Activated CD4-positive, alpha-beta T cell treated with anti-CD3 and anti-CD28 coated beads for 36 hours (primary cell): ENCODE measurements at regions not wholly inside any gene's neighbourhood (a gene's known extent, or its start where the extent isn't known, plus 50 kb on each side); places are given as distances from the start of the nearest gene placed in this dataset.
"Not testable (repeated sequence)": the region's sequence is repeated elsewhere in the genome, so short reads cannot be mapped to it uniquely, and the experiment has no call there.

Experiments
- ATAC-seq: fragments of 200-7000 bp; cut with Tn5 transposase; one replicate; pipeline ENCODE4 v1.10.0; 2021; ENCODE audit warnings: mild to moderate bottlenecking, moderate library complexity
- CTCF ChIA-PET: fragments of 350-600 bp; sonication (Branson Sonifier 250); formaldehyde crosslinking; loops from one replicate; lab custom pipeline; 2021; ENCODE audit warnings: antibody characterized with exemption; lab: Charles Lee
- POLR2A ChIA-PET: fragments of 350-600 bp; sonication (Branson Sonifier 250); formaldehyde crosslinking; loops from one replicate; lab custom pipeline; 2021; ENCODE audit warnings: antibody characterized with exemption, inconsistent platforms; lab: Charles Lee
- DNase-seq: peaks from one replicate; pipeline ENCODE4 v3.0.0-alpha.2; 2020
- H3K27ac Mint-ChIP-seq: one replicate; pipeline ENCODE4 v1.8.0; 2021; ENCODE audit warnings: mixed read lengths
- H3K27me3 Mint-ChIP-seq: one replicate; pipeline ENCODE4 v1.8.0; 2021; ENCODE audit warnings: mixed read lengths
- H3K36me3 Mint-ChIP-seq: one replicate; pipeline ENCODE4 v1.8.0; 2021; ENCODE audit warnings: low read depth, mixed read lengths
- H3K4me1 Mint-ChIP-seq: one replicate; pipeline ENCODE4 v1.8.0; 2021; ENCODE audit warnings: mixed read lengths
- H3K4me3 Mint-ChIP-seq: one replicate; pipeline ENCODE4 v1.8.0; 2021; ENCODE audit warnings: mild to moderate bottlenecking, moderate library complexity, mixed read lengths
- H3K9me3 Mint-ChIP-seq: one replicate; pipeline ENCODE4 v1.8.0; 2021; ENCODE audit warnings: low read depth, mixed read lengths
- intact Hi-C, 2 experiments: fragments of 100-400 bp; cut with DNase I in 1 of 2; cut with micrococcal nuclease in 1 of 2; formaldehyde crosslinking; loops; one replicate each; pipeline versions ENCODE4 v1.14.2 to v1.15.1; 2022 to 2024; cut with DNase I, micrococcal nuclease

- H3K36me3 Mint-ChIP-seq, result no peaks in the 10 kb centered on the region
- H3K9me3 Mint-ChIP-seq, result no peaks in the 10 kb centered on the region
- ATAC-seq (no peak), DNase-seq (no peak)
- H3K4me1 Mint-ChIP-seq, result peaks cover 11% of the 10 kb centered on the region
- CTCF ChIA-PET, result interaction anchor here (0.7 to 1.6 kb wide), 3 partner anchors 13 to 649 kb away, joined by 3 to 6 read pairs (median 3); no protein-coding TSS in a partner anchor
- POLR2A ChIA-PET, result no interaction called here
- intact Hi-C loops, result loop anchor here (1.0 to 10.0 kb wide), 7 partner anchors 518 to 774 kb away; partner anchors contain the start of genes CENPVL3 (in 1 of the 2) and GSPT2 (in 1 of the 2)
- peak overlapping the region; percentile 84 for H3K4me3 Mint-ChIP-seq
- H3K27me3 Mint-ChIP-seq, result peaks cover 6% of the 10 kb centered on the region
- H3K27ac Mint-ChIP-seq, result peak overlapping the region; percentile 96
Observed at GRCh38 chrX:52261125-52261462, 76.4 kb downstream of the MAGED4 start.

GRCh38 chrX:52261463-52262194 lies 76.9 kb downstream of the MAGED4 start:
- Mint-ChIP-seq H3K4me3 (peak overlapping the region; percentile 84), H3K27me3 (peaks cover 4% of the 10 kb centered on the region), H3K9me3 (no peaks in the 10 kb centered on the region), H3K36me3 (no peaks in the 10 kb centered on the region), H3K27ac (peak overlapping the region; percentile 96), H3K4me1 (peaks cover 11% of the 10 kb centered on the region)
- ATAC-seq, result peak; percentile 99
- CTCF ChIA-PET, result interaction anchor here (0.7 to 1.6 kb wide), 3 partner anchors 13 to 649 kb away, joined by 3 to 6 read pairs (median 3); no protein-coding TSS in a partner anchor
- POLR2A ChIA-PET, result no interaction called here
- peak; percentile 91 for DNase-seq
- intact Hi-C loops, result loop anchor here (1.0 to 10.0 kb wide), 7 partner anchors 518 to 774 kb away; partner anchors contain the start of genes CENPVL3 (in 1 of the 2) and GSPT2 (in 1 of the 2)

- Mint-ChIP-seq H3K4me1 (peaks cover 11% of the 10 kb centered on the region), H3K9me3 (no peaks in the 10 kb centered on the region), H3K4me3 (peak overlapping the region; percentile 84), H3K27ac (peak overlapping the region; percentile 92), H3K27me3 (no peaks in the 10 kb centered on the region), H3K36me3 (no peaks in the 10 kb centered on the region)
- intact Hi-C loops, result loop anchor here (5.0 to 10.0 kb wide), 3 partner anchors 620 to 775 kb away; partner anchors contain the start of gene CENPVL3 (in 1 of the 2)
- POLR2A ChIA-PET, result no interaction called here
- ATAC-seq (peak; percentile 38), DNase-seq (no peak)
- CTCF ChIA-PET, result interaction anchor here (1.1 to 1.6 kb wide), 2 partner anchors 621 to 650 kb away, joined by 3 to 6 read pairs; no protein-coding TSS in a partner anchor
Observed at GRCh38 chrX:52262195-52262546, 77.5 kb downstream of the MAGED4 start.

DNA sequence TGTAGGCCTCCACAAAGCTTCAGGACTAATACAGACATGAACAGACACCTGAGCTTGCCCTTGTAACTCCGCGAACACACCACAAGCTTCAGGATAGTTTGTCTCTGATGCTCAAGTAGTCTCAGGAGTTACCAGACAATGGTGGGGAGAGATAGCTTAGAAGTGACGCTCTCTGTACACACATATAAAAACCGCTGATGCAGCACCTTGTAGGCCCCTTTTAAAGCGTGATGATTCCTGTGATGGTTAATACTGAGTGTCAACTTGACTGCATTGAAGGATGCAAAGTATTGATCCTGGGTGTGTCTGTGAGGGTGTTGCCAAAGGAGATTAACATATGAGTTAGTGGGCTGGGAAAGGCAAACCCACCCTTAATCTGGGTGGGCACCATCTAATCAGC lies 78.7 kb downstream of the MAGED4 start:
- intact Hi-C loops, result loop anchor here (5.0 to 10.0 kb wide), 3 partner anchors 621 to 776 kb away; partner anchors contain the start of gene CENPVL3 (in 1 of the 2)
- H3K9me3 Mint-ChIP-seq, result no peaks in the 10 kb centered on the region
- H3K4me1 Mint-ChIP-seq, result peaks cover 11% of the 10 kb centered on the region
- no peaks in the 10 kb centered on the region for H3K36me3 Mint-ChIP-seq
- H3K27ac Mint-ChIP-seq, result no peak overlapping the region
- no peak overlapping the region for H3K4me3 Mint-ChIP-seq
- DNase-seq, result no peak
- ATAC-seq, result no peak
- POLR2A ChIA-PET, result no interaction called here
- H3K27me3 Mint-ChIP-seq, result no peaks in the 10 kb centered on the region
- CTCF ChIA-PET, result no interaction called here

DNA sequence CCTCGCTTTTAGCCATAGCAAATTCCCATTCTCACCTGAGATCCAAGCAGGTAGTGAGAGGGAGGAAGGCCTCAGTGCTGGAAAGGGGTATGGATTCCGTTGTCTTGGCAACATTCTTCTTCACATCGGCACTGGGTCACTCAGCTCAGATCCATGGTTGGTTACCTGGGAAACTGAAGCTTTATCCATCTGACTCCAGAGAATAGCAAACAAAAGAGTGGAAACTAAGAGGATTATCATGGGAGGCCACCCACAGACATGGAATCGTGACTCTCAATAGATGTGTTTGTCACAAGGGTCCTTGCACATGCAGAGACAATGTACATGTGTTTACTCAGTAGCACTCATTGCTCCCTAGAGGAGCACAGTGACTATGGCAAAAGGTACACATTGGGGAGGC lies 81.0 kb downstream of the MAGED4 start:
- H3K4me1 Mint-ChIP-seq, result peaks cover 10% of the 10 kb centered on the region
- H3K4me3 Mint-ChIP-seq, result no peak overlapping the region
- no peaks in the 10 kb centered on the region for H3K9me3 Mint-ChIP-seq
- ATAC-seq, result no peak
- no peaks in the 10 kb centered on the region for H3K36me3 Mint-ChIP-seq
- no peak for DNase-seq
- POLR2A ChIA-PET, result no interaction called here
- CTCF ChIA-PET, result no interaction called here
- intact Hi-C loops, result loop anchor here in 1 of 2 experiments (10.0 kb wide), 1 partner anchor 651 kb away; the partner anchor contains the start of gene CENPVL3
- no peak overlapping the region for H3K27ac Mint-ChIP-seq
- H3K27me3 Mint-ChIP-seq, result peaks cover 2% of the 10 kb centered on the region

DNA sequence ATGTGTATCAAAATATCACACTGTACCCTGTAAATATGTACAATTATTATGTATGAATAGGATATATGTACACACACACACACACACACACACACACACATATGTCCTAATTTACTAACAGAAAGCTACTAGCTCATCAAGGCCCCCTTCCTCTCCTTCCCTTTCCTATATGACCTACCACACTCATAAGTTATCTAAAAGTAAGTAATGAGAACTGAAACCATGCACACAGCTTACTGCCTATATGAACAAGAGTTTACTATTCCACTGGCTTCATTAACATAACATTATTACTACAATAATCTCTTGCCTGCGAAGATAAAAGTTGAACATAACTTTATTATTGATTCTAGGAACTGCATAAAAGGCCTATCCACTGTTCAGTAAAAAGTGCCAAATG lies 83.8 kb downstream of the MAGED4 start:
- H3K36me3 Mint-ChIP-seq, H3K9me3 Mint-ChIP-seq, CTCF ChIA-PET, H3K27me3 Mint-ChIP-seq, POLR2A ChIA-PET, DNase-seq, ATAC-seq, H3K27ac Mint-ChIP-seq, H3K4me3 Mint-ChIP-seq, H3K4me1 Mint-ChIP-seq: not testable (repeated sequence)
- intact Hi-C loops, result loop anchor here in 1 of 2 experiments (10.0 kb wide), 1 partner anchor 654 kb away; the partner anchor contains the start of gene CENPVL3

GRCh38 chrX:52270453-52271116 lies 85.9 kb downstream of the MAGED4 start:
- Mint-ChIP-seq H3K4me3 (no peak overlapping the region), H3K27me3 (peaks cover 3% of the 10 kb centered on the region), H3K36me3 (no peaks in the 10 kb centered on the region), H3K9me3 (no peaks in the 10 kb centered on the region), H3K27ac (no peak overlapping the region), H3K4me1 (no peaks in the 10 kb centered on the region)
- DNase-seq (no peak), ATAC-seq (no peak)
- ChIA-PET CTCF (no interaction called here), POLR2A (no interaction called here)
- intact Hi-C loops, result no loop called here

DNA sequence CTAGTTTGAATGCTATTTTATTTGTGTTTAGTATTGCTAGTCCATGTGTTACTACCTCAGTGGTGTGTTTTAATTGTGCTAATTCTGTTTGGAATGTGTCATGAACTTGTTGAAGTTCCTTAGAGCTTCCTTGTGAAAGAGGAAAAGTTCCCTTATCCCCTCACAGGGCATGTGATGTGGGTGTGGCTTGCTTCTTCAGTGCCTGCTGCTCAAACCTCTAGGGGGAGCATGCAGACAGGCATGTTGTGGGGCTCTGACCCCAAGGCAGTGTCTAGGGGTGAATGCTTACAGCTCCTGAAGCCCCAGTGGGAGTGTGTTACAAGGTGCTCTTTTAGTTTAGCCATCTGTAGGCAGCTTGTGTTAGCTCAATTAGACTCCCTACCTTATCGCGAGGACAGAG lies 86.5 kb downstream of the MAGED4 start:
- ChIA-PET CTCF (no interaction called here), POLR2A (no interaction called here)
- Mint-ChIP-seq H3K36me3 (no peaks in the 10 kb centered on the region), H3K4me1 (no peaks in the 10 kb centered on the region), H3K9me3 (no peaks in the 10 kb centered on the region), H3K27me3 (peaks cover 3% of the 10 kb centered on the region), H3K4me3 (no peak overlapping the region), H3K27ac (no peak overlapping the region)
- ATAC-seq (no peak), DNase-seq (peak; percentile 16)
- intact Hi-C loops, result no loop called here

DNA sequence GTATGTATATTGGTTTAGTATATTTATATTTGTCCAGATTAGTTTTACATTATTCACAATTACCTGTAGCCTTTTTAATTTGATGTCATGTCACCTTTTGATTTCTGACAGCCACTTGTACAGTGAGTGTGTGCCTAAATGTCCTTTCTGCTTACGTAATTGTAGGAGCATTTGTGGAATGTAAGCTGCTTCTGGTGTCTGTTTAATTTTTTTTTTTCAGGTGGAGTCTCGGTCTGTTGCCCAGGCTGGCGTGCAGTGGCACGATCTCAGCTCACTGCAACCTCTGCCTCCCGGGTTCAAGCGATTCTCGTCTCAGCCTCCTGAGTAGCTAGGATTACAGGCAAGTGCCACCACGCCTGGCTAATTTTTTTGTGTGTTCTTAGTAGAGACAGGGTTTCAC lies 91.2 kb upstream of the XAGE2 start:
- CTCF ChIA-PET, result no interaction called here
- POLR2A ChIA-PET, result no interaction called here
- intact Hi-C loops, result no loop called here
- peaks cover 5% of the 10 kb centered on the region for H3K27me3 Mint-ChIP-seq
- no peak overlapping the region for H3K27ac Mint-ChIP-seq
- DNase-seq (no peak), ATAC-seq (no peak)
- no peaks in the 10 kb centered on the region for H3K36me3 Mint-ChIP-seq
- peaks cover 2% of the 10 kb centered on the region for H3K9me3 Mint-ChIP-seq
- H3K4me3 Mint-ChIP-seq, result no peak overlapping the region
- no peaks in the 10 kb centered on the region for H3K4me1 Mint-ChIP-seq

DNA sequence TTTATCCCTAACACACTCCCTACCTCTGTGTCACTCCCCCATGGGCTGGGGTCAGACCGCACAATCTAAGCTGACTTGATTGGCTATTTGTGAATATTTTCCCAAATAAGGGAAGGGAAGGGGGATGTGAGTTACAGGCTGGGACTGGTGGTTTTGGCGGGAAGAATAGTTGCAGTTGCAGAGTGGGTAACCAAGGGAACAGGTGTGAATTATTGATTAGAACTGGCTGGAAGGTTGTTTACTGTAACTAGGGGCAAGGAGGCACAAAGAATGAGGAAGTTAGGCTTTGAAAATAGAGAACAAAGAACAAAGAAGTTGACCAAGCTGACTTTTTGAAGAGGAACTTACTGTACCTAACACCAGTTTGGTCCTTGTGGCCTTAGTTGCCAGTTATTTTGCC lies 88.0 kb upstream of the XAGE2 start:
- DNase-seq, result no peak
- H3K36me3 Mint-ChIP-seq, result no peaks in the 10 kb centered on the region
- ChIA-PET POLR2A (no interaction called here), CTCF (no interaction called here)
- no peaks in the 10 kb centered on the region for H3K4me1 Mint-ChIP-seq
- H3K27me3 Mint-ChIP-seq, result peaks cover 3% of the 10 kb centered on the region
- intact Hi-C loops, result no loop called here
- ATAC-seq, result no peak
- H3K27ac Mint-ChIP-seq, result no peak overlapping the region
- no peak overlapping the region for H3K4me3 Mint-ChIP-seq
- H3K9me3 Mint-ChIP-seq, result peaks cover 2% of the 10 kb centered on the region

- no peaks in the 10 kb centered on the region for H3K36me3 Mint-ChIP-seq
- DNase-seq (no peak), ATAC-seq (no peak)
- H3K4me1 Mint-ChIP-seq, result no peaks in the 10 kb centered on the region
- H3K27ac Mint-ChIP-seq, result no peak overlapping the region
- CTCF ChIA-PET, result no interaction called here
- H3K9me3 Mint-ChIP-seq, result peaks cover 2% of the 10 kb centered on the region
- peaks cover 5% of the 10 kb centered on the region for H3K27me3 Mint-ChIP-seq
- intact Hi-C loops, result no loop called here
- no peak overlapping the region for H3K4me3 Mint-ChIP-seq
- POLR2A ChIA-PET, result no interaction called here
Observed at GRCh38 chrX:52284865-52285264, 84.0 kb upstream of the XAGE2 start.
